Left ventricle myocardium inferior (tissue), 1 donor: ENCODE measurements at regions not wholly inside any gene's neighbourhood (a gene's known extent, or its start where the extent isn't known, plus 50 kb on each side); places are given as distances from the start of the nearest gene placed in this dataset.

ENCODE experiments used
- DNase-seq: peaks from one replicate; pipeline ENCODE4 v3.0.0-alpha.2; 2020
- H3K27ac ChIP-seq: fragments of 200-600 bp; replicated peaks from 2 replicates; pipeline ENCODE4 v1.8.0; 2021
- H3K27me3 ChIP-seq: fragments of 200-600 bp; 2 replicates; pipeline ENCODE4 v1.8.0; 2021; ENCODE audit warnings: low read depth
- H3K36me3 ChIP-seq: fragments of 200-600 bp; 2 replicates; pipeline ENCODE4 v1.8.0; 2021
- H3K4me1 ChIP-seq: fragments of 200-600 bp; 2 replicates; pipeline ENCODE4 v1.8.0; 2021
- H3K4me3 ChIP-seq: fragments of 200-600 bp; 2 replicates; pipeline ENCODE4 v1.8.0; 2021; ENCODE audit warnings: mild to moderate bottlenecking, moderate library complexity
- H3K9me3 ChIP-seq: fragments of 200-600 bp; replicated peaks from 2 replicates; pipeline ENCODE4 v1.8.0; 2021
- intact Hi-C: fragments of 100-400 bp; cut with micrococcal nuclease; formaldehyde crosslinking; loops from one replicate; pipeline ENCODE4 v1.11.0; 2022
- TF ChIP-seq, protein P1 (sequence below): fragments of 200-600 bp; IDR thresholded peaks from 2 replicates; pipeline ENCODE4 v1.8.0; 2021; ENCODE audit warnings: antibody characterized with exemption, mild to moderate bottlenecking, borderline replicate concordance
- donor health status: DM: no; HTN: yes; CAD: no; lungs with severe emphysema.

DNA sequence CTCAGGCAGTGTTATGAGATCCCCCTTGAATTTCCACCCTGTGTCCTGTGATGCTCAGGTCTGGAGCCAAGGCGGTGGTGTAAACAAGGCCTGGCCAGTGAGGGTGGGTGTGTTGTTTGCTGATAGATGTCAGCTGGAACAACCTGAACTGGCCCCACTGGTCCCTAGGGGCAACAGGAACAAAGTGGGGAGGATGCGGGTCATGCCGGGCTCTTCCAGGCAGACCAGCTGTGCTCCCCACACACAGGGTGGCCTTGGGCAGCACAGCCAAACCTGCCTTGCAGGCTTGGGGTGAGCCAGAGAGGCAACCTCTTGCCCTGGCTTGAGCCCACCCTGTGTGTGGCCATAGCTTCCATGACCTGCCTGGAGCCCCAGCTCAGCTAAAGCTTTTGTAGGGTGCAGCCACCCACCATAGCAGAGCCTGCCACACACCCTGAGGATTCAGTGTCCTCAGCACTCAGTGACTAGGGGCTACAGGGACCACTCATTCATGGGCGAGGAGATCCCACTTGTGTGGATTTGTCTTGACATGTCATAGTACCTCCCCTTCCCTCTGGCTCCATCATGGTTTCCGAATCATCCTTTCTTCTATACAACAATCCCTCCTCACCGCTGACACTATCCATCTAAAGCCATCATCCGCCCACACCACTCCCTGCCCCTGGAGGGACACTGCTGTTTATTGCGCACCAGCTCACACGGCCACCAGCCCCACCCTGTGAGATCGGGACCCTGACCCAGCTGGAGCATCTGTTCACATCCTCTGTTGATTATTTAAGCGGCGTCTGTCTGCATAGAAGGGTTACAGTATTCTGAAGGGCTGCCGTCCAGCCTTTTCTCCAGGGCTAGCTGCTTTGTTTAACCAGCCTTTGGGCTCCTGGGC lies 268.8 kb downstream of the CYP26B1 start:
- intact Hi-C loops = no loop called here
- no peak overlapping the region for H3K4me3 ChIP-seq
- H3K9me3 ChIP-seq = no peaks in the 10 kb centered on the region
- TF ChIP-seq, protein P1, sequence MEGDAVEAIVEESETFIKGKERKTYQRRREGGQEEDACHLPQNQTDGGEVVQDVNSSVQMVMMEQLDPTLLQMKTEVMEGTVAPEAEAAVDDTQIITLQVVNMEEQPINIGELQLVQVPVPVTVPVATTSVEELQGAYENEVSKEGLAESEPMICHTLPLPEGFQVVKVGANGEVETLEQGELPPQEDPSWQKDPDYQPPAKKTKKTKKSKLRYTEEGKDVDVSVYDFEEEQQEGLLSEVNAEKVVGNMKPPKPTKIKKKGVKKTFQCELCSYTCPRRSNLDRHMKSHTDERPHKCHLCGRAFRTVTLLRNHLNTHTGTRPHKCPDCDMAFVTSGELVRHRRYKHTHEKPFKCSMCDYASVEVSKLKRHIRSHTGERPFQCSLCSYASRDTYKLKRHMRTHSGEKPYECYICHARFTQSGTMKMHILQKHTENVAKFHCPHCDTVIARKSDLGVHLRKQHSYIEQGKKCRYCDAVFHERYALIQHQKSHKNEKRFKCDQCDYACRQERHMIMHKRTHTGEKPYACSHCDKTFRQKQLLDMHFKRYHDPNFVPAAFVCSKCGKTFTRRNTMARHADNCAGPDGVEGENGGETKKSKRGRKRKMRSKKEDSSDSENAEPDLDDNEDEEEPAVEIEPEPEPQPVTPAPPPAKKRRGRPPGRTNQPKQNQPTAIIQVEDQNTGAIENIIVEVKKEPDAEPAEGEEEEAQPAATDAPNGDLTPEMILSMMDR = no peak
- H3K27ac ChIP-seq = no peak overlapping the region
- no peaks in the 10 kb centered on the region for H3K27me3 ChIP-seq
- no peaks in the 10 kb centered on the region for H3K36me3 ChIP-seq
- no peak for DNase-seq
- H3K4me1 ChIP-seq = peaks cover 37% of the 10 kb centered on the region

DNA sequence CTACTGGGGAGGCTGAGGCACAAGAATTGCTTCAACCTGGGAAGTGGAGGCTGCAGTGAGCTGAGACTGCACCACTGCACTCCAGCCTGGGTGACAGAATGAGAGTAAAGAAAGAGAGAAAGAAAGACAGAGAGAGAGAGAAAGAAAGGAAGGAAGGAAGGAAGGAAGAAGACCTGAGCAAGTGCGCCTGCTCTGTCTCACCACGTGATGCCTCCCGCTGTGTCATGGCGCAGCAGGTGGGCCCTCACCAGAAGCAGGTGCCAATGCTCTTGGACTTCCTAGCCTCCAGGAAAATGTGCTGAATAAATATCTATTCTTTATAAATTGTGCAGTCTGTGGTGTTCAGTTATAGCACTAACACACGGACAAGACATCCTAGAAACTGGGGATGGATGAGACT lies 270.0 kb downstream of the CYP26B1 start:
- no peaks in the 10 kb centered on the region for H3K36me3 ChIP-seq
- H3K4me3 ChIP-seq = no peak overlapping the region
- no peak overlapping the region for H3K27ac ChIP-seq
- H3K4me1 ChIP-seq = peaks cover 25% of the 10 kb centered on the region
- no peak for DNase-seq
- no peaks in the 10 kb centered on the region for H3K9me3 ChIP-seq
- no peaks in the 10 kb centered on the region for H3K27me3 ChIP-seq
- TF ChIP-seq, protein P1 = no peak
- intact Hi-C loops = no loop called here

DNA sequence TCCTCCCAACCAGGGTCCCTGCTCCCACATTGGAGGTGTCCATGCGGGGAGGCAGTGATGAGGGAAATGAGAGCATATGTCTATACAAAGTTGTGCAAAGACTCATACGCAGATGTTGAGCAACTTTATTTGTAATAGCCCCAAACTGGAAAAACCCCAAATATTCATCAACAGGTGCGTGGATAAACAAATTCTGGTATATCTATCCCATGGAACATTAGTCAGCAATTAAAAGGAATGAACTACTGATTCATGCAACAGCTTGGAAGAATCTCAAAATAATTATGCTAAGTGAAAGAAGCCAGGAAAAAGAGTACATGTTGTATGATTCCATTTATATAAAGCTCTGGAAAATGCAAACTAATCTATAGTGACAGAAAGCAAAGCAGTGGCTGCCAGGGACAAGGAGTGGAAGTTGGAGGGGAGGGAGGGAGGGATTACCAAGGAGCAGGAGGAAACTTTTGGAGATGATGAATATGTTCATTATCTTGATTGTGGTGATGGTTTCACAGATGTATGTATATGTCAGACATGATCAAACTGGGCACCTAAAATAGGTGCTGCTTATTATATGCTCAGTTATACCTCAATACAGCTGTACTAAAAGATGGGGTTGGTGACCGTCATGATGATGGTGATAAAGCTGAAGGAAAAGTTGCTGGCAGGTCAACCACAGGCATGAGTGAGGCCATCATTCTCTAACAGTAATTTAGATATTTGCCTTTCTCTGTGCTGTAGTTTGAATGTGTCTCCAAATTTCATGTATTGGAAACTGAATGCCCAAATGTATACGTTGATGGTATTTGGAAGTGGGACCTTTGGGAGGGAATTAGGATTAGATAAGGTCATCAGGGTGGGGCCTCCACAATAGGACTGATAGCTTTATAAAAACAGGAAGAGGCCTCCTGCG lies 270.9 kb downstream of the CYP26B1 start:
- peaks cover 20% of the 10 kb centered on the region for H3K4me1 ChIP-seq
- no peak for DNase-seq
- no peak overlapping the region for H3K27ac ChIP-seq
- TF ChIP-seq, protein P1 = no peak
- no peaks in the 10 kb centered on the region for H3K27me3 ChIP-seq
- H3K36me3 ChIP-seq = no peaks in the 10 kb centered on the region
- H3K4me3 ChIP-seq = no peak overlapping the region
- H3K9me3 ChIP-seq = no peaks in the 10 kb centered on the region
- intact Hi-C loops = no loop called here

DNA sequence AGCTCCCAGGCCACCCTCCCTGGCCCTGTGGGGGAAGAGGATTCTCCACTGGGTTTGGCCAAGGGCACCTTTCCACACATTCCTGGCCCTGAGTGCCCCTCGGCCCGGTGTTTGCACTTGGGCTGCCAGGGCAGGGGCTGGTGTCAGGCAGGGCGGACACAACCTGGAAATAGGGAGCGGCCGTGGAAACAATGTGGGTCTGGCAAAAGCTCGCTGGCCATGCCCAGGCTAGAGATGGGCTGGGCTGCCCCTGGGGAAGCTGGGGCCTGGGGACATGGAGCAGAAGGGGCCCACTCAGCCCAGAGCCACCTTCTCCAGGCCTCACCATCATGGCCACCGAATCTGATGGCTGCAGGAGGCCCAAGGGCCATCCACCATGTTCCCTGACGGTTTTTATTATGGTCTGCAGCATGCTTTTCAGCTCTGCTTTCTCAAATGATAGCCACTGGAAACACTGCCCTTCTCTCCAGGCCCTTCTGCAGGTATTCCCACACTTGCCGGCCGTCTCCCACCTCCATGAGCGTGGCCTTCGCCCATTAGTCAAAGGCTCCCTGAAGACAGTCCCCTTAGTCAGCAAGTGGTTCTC lies 275.1 kb downstream of the CYP26B1 start:
- Histone ChIP-seq H3K27me3 (no peaks in the 10 kb centered on the region), H3K27ac (no peak overlapping the region), H3K4me3 (no peak overlapping the region), H3K9me3 (no peaks in the 10 kb centered on the region), H3K36me3 (no peaks in the 10 kb centered on the region), H3K4me1 (peaks cover 4% of the 10 kb centered on the region)
- no peak for DNase-seq
- TF ChIP-seq, protein P1 = no peak
- intact Hi-C loops = no loop called here

DNA sequence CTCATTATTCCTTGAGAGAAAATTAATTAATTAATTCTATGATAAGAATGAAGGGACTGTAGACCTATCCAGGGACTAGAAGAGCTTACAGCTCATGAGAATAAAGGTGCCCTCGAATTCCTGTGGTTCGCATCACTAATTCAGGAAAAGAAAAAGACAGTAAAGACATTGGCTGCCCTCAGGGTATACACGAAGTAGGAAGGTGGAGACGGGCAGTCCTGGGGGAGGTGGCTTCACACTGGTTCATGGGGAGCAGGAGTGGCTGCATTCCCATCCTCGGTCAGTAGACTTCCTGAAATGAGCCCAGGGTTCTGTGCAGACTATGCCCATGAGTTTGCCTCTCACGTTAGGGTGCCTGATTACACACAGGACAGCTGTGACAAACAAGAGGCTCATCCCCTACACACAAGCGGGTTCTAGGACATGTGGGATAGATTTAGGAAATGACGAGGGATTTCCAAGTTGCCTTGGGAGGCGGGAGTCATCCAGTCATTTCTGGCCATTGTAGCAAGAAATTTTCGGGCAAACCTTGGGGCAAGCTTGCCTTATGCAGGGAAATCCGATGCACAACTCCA lies 282.2 kb downstream of the CYP26B1 start:
- TF ChIP-seq, protein P1 = no peak
- no peak for DNase-seq
- intact Hi-C loops = no loop called here
- Histone ChIP-seq H3K4me3 (no peak overlapping the region), H3K27me3 (no peaks in the 10 kb centered on the region), H3K36me3 (no peaks in the 10 kb centered on the region), H3K4me1 (no peaks in the 10 kb centered on the region), H3K9me3 (no peaks in the 10 kb centered on the region), H3K27ac (no peak overlapping the region)
